ENCODE measurements at regions not wholly inside any gene's neighbourhood (a gene's known extent, or its start where the extent isn't known, plus 50 kb on each side); places are given as distances from the start of the nearest gene placed in this dataset. TPM values are rescaled to one million over a fixed set of nuclear protein-coding genes. Genes with fewer than 3 reads are reported as not detected.

DNA sequence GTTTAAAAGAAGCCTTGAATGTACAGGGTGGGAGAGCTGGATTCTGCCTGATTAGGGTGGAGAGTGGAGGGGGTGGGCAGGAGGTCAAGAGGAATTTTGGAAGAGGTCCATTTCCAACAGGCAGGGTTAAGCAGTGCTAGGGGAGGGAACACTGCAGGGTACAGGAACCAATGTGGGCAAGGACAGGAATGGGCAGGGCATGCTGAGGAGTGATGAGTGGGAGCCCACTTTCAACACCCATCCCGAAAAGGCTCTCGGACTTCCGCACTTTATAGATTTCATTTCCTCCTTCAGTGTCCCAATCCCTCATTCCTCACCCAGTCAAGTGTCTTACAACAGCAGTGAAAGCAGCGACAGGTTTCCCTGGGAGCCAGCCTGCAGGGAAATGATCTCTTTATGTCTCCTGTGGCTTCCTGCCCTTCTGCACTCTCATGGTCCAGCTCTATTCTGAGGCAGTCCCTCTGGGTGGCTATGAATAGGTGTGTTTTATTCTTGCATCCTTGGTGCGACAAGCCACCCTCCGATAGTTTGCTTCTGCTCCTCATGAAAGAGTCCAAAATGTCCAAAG, 50.5 kb upstream of the ZNF507 start:
- Histone ChIP-seq H3K4me2 (ENCODE audit: low read length) (no peak overlapping the region), H3K36me3 (ENCODE audit: insufficient read depth, low read length) (no peaks in the 10 kb centered on the region), H3K4me3 (ENCODE audit: low read depth, low read length, poor library complexity, severe bottlenecking) (no peak overlapping the region), H3K9me3 (ENCODE audit: low read length) (peaks cover 4% of the 10 kb centered on the region; the same call in 1 of the 2 replicates), H3K27ac (ENCODE audit: low read depth, low read length, poor library complexity, severe bottlenecking) (no peak overlapping the region), H4K20me1 (ENCODE audit: insufficient read depth, low read length) (no peaks in the 10 kb centered on the region), H3K9me2 (ENCODE audit: insufficient read depth, low read length) (no peaks in the 10 kb centered on the region), H3K79me2 (ENCODE audit: insufficient read depth, low read depth, low read length) (no peaks in the 10 kb centered on the region), H2AFZ (ENCODE audit: low read length) (no peak overlapping the region), H3K4me1 (ENCODE audit: insufficient read depth, low read length, poor library complexity, severe bottlenecking) (no peaks in the 10 kb centered on the region)
- ChIA-PET CTCF (ENCODE audit: unreplicated experiment) (no interaction called here), POLR2A (no interaction called here)
- BruUV-seq (replicated peaks): no TSS peak
- no peak for DNase-seq (ENCODE audit: low spot score)
- intact Hi-C loops (cut with micrococcal nuclease; ENCODE audit: unreplicated experiment): no loop called here
- TF ChIP-seq EZH2phosphoT487 (IDR thresholded peaks at IDR 0.05; ENCODE audit: borderline replicate concordance, low read depth, low read length): no peak
- TF ChIP-seq CTCF (conservative IDR thresholded peaks at IDR 0.05; ENCODE audit: low read length): no peak

Small RNA genes lying in the stretch of these regions (small RNA-seq; reads per million reads assigned to genes)
- gene AC011456.1: not detected
- not detected for gene RNA5SP471
- gene RNA5SP472: not detected
- not detected for gene RNU6-967P
